K562 (cell line): ENCODE measurements at regions not wholly inside any gene's neighbourhood (a gene's known extent, or its start where the extent isn't known, plus 50 kb on each side); places are given as distances from the start of the nearest gene placed in this dataset.

ENCODE experiments used
- FOS ChIP-seq: IDR thresholded peaks from 3 replicates; pipeline ENCODE4 v1.6.1; 2011; ENCODE audit not compliant: insufficient read length; ENCODE audit errors: extremely low read depth
- TF ChIP-seq, protein P1 (sequence below): fragments of 150-350 bp; IDR thresholded peaks from 2 replicates; pipeline ENCODE4 v1.6.1; 2014; ENCODE audit warnings: low read depth, mild to moderate bottlenecking, low read length, borderline replicate concordance

DNA sequence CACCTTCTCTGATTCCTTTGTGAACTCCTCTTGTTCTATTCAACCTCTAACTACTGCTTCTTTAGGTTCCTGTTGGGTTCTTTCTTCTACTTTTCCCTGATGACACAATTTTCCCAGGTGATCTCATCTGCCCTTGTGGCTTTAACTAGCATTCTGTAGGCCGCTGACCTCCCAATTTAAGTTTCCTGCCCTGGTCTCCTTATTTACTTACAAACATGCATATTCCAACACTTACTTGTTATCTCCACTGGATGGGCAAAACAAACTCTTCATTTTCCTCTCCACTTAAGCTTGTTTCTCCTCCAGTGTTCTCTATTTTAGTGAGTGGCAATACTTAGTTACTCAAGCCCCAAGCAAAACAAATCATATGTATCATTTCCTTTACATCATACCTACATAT, 734.5 kb downstream of the METTL15 start:
- TF ChIP-seq, protein P1, sequence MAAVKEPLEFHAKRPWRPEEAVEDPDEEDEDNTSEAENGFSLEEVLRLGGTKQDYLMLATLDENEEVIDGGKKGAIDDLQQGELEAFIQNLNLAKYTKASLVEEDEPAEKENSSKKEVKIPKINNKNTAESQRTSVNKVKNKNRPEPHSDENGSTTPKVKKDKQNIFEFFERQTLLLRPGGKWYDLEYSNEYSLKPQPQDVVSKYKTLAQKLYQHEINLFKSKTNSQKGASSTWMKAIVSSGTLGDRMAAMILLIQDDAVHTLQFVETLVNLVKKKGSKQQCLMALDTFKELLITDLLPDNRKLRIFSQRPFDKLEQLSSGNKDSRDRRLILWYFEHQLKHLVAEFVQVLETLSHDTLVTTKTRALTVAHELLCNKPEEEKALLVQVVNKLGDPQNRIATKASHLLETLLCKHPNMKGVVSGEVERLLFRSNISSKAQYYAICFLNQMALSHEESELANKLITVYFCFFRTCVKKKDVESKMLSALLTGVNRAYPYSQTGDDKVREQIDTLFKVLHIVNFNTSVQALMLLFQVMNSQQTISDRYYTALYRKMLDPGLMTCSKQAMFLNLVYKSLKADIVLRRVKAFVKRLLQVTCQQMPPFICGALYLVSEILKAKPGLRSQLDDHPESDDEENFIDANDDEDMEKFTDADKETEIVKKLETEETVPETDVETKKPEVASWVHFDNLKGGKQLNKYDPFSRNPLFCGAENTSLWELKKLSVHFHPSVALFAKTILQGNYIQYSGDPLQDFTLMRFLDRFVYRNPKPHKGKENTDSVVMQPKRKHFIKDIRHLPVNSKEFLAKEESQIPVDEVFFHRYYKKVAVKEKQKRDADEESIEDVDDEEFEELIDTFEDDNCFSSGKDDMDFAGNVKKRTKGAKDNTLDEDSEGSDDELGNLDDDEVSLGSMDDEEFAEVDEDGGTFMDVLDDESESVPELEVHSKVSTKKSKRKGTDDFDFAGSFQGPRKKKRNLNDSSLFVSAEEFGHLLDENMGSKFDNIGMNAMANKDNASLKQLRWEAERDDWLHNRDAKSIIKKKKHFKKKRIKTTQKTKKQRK = no peak
- no peak for TF ChIP-seq FOS
